Heart right ventricle (tissue), 16 donors: ENCODE measurements at regions not wholly inside any gene's neighbourhood (a gene's known extent, or its start where the extent isn't known, plus 50 kb on each side); places are given as distances from the start of the nearest gene placed in this dataset.

Experiments used
- ATAC-seq, 8 donors: fragments of 200-7000 bp; cut with Tn5 transposase; one replicate each; pipeline ENCODE4 v1.9.1; 2020; ENCODE audit warnings: mild to moderate bottlenecking in 8 of 8, moderate library complexity in 8 of 8, moderate number of reproducible peaks in 1 of 8
- DNase-seq, 2 donors: peaks; one replicate each; pipeline ENCODE4 v3.0.0-alpha.2; 2020
- H3K27ac ChIP-seq, 10 donors: fragments of 200-600 bp; sonication (generic) in 2 of 10; one replicate each; pipeline versions ENCODE4 v1.5.0 to v1.8.0; 2020 to 2022; ENCODE audit warnings: mild to moderate bottlenecking in 3 of 10
- H3K27me3 ChIP-seq, 7 donors: fragments of 200-600 bp; one replicate each; pipeline ENCODE4 v1.8.0; 2021 to 2022; ENCODE audit warnings: mild to moderate bottlenecking in 2 of 7
- H3K36me3 ChIP-seq, 9 donors: fragments of 200-600 bp; sonication (generic) in 1 of 9; one replicate each; pipeline versions ENCODE4 v1.5.0 to v1.8.0; 2020 to 2022; ENCODE audit warnings: mild to moderate bottlenecking in 2 of 9
- H3K4me1 ChIP-seq, 9 donors: fragments of 200-600 bp; sonication (generic) in 1 of 9; one replicate each; pipeline versions ENCODE4 v1.5.0 to v1.8.0; 2020 to 2022; ENCODE audit warnings: mild to moderate bottlenecking in 4 of 9
- H3K4me3 ChIP-seq, 10 donors: fragments of 200-600 bp; sonication (generic) in 2 of 10; one replicate each; pipeline versions ENCODE4 v1.5.0 to v1.8.0; 2020 to 2022; ENCODE audit warnings: mild to moderate bottlenecking in 7 of 10, moderate library complexity in 2 of 10
- H3K9me3 ChIP-seq, 11 donors: fragments of 200-600 bp in 10 of 11; sonication (generic) in 2 of 11; one replicate each; pipeline versions ENCODE4 v1.5.0 to v1.8.0; 2013 to 2022; ENCODE audit warnings: mild to moderate bottlenecking in 2 of 11, control low read depth in 1 of 11, moderate library complexity in 1 of 11
- CTCF ChIP-seq, 9 donors: fragments of 200-600 bp; sonication (generic) in 2 of 9; IDR thresholded peaks; one replicate each; pipeline versions ENCODE4 v1.5.0 to v1.8.0; 2021 to 2022; ENCODE audit warnings: antibody characterized with exemption in 9 of 9, mild to moderate bottlenecking in 5 of 9, moderate library complexity in 1 of 9
- WGBS, 2 donors: extraction: QIAGEN DNeasy Blood & Tissue Kit; methylation state at CpG; one replicate each; pipeline ENCODE4 v1.1.7; 2013; ENCODE audit warnings: inconsistent platforms in 1 of 2; 5-methylcytosine and 5-hydroxymethylcytosine counted together
- intact Hi-C, 10 donors: fragments of 100-400 bp; cut with DNase I; formaldehyde crosslinking; loops; one replicate each; pipeline versions ENCODE4 v1.11.1 to v1.14.2; 2022
- donor health status: Arrhythmogenic right ventricular cardiomyopathy.
- donor health status: ischemic (EF 13 %, LVEDD 7.1; RV severe dilation, severe dysfunction).
- donor health status: healthy with polysubstance abuse.
- donor health status: DM: no; HTN: yes; CAD: no.
- donor health status: DM: no; HTN: no; CAD: no.
- donor health status: ischemic (EF 25% LVEDD 6.9; RV normal size, moderate dysfunction).
- donor health status: ischemic (EF 25% LVEDD 5.7; RV mildly dilated, moderate dysfunction).
- donor health status: healthy.
- donor health status: DM: yes; HTN: yes; CAD: no.
- donor health status: Ischemic cardiomyopathy.
- donor health status: ischemic (EF 35%, LVEDD 5.7; RV mildly dilated, moderate dysfunction).
- donor health status: nonischemic (EF 11% LVEDD 7.7; RV severe dilation, severe dysfunction).
- donor health status: DM: yes; HTN: yes; CAD: no.
- donor health status: PGD.
- donor health status: ischemic (EF 29% LVEDD 5.4; RV normal size, mild dysfunction).
- donor health status: nonischemic (EF 23%, LVEDD 6.1; RV moderate dilation, normal function).

GRCh38 chr1:68346188-68346808 lies 103.5 kb downstream of the RPE65 start:
- TF ChIP-seq CTCF (IDR thresholded peaks at IDR 0.05): peak in 8 of 9 donors; percentile 30 to 68 (median 55)
- DNase-seq (no peak), ATAC-seq (no peak)
- no peaks in the 10 kb centered on the region for H3K36me3 ChIP-seq
- H3K27ac ChIP-seq: no peak overlapping the region
- intact Hi-C loops: loop anchor here in 4 of 10 donors (10.0 kb wide), 3 partner anchors 231 to 581 kb away; no protein-coding TSS in a partner anchor
- 39% methylated on average over 3 of the region's 3 CpGs for WGBS, 2 donors
- peaks cover 0 to 7% (median 0%) of the 10 kb centered on the region in 9 donors for H3K4me1 ChIP-seq
- H3K4me3 ChIP-seq: no peak overlapping the region
- H3K9me3 ChIP-seq: no peaks in the 10 kb centered on the region
- no peaks in the 10 kb centered on the region for H3K27me3 ChIP-seq

- no peak for TF ChIP-seq CTCF (IDR thresholded peaks at IDR 0.05)
- Histone ChIP-seq H3K27me3 (no peaks in the 10 kb centered on the region), H3K4me1 (peaks cover 0 to 13% (median 0%) of the 10 kb centered on the region in 9 donors), H3K4me3 (no peak overlapping the region), H3K36me3 (no peaks in the 10 kb centered on the region), H3K9me3 (no peaks in the 10 kb centered on the region), H3K27ac (no peak overlapping the region)
- ATAC-seq (no peak), DNase-seq (no peak)
- 51 to 58% methylated on average over 4 of the region's 4 CpGs for WGBS, 2 donors
- intact Hi-C loops: loop anchor here in 7 of 10 donors (2.0 to 10.0 kb wide), 7 partner anchors 112 to 579 kb away; partner anchors contain the start of gene WLS (in 1 of the 7)
Observed at GRCh38 chr1:68344208-68344607, 105.5 kb downstream of the RPE65 start.

GRCh38 chr1:68340951-68341350 lies 108.6 kb upstream of the WLS start:
- Histone ChIP-seq H3K4me3 (no peak overlapping the region), H3K4me1 (peaks cover 0 to 20% (median 0%) of the 10 kb centered on the region in 9 donors), H3K27ac (no peak overlapping the region), H3K27me3 (peaks cover 0 to 3% (median 0%) of the 10 kb centered on the region in 7 donors), H3K9me3 (no peaks in the 10 kb centered on the region), H3K36me3 (no peaks in the 10 kb centered on the region)
- 85 to 91% methylated on average over 5 of the region's 5 CpGs for WGBS, 2 donors
- DNase-seq (no peak), ATAC-seq (no peak)
- intact Hi-C loops: loop anchor here in 8 of 10 donors (2.0 to 10.0 kb wide), 7 partner anchors 109 to 576 kb away; partner anchors contain the start of gene WLS (in 1 of the 8)
- TF ChIP-seq CTCF (IDR thresholded peaks at IDR 0.05): no peak

- intact Hi-C loops: no loop called here
- peak in 2 of 8 donors; percentile 44 to 49 for ATAC-seq
Observed at GRCh38 chr1:68339505-68339904, 107.2 kb upstream of the WLS start.

More at GRCh38 chr1:68339505-68339904, 107.2 kb upstream of the WLS start:
- DNase-seq: no peak
- peaks cover 0 to 20% (median 0%) of the 10 kb centered on the region in 9 donors for H3K4me1 ChIP-seq
- H3K36me3 ChIP-seq: no peaks in the 10 kb centered on the region
- H3K27me3 ChIP-seq: peaks cover 0 to 3% (median 0%) of the 10 kb centered on the region in 7 donors
- H3K9me3 ChIP-seq: no peaks in the 10 kb centered on the region
- no peak for TF ChIP-seq CTCF (IDR thresholded peaks at IDR 0.05)
- no peak overlapping the region for H3K27ac ChIP-seq
- H3K4me3 ChIP-seq: no peak overlapping the region
